Endothelial cell of umbilical vein (primary cell): ENCODE measurements at regions not wholly inside any gene's neighbourhood (a gene's known extent, or its start where the extent isn't known, plus 50 kb on each side); places are given as distances from the start of the nearest gene placed in this dataset.

Experiments
- BruUV-seq: library from RNA; stranded (reverse); fragments of 400-500 nt; replicated peaks from 2 replicates; lab custom pipeline; 2021; lab: Mats Ljungman, UMichigan
- CTCF ChIA-PET: fragments of 300-600, 350-600 bp; sonication (Branson Sonifier 250); formaldehyde crosslinking; loops from one replicate; lab custom pipeline; 2021; ENCODE audit warnings: antibody characterized with exemption, inconsistent platforms; lab: Charles Lee
- POLR2A ChIA-PET: fragments of 300-600, 350-600 bp; sonication (Branson Sonifier 250); formaldehyde crosslinking; loops from one replicate; lab custom pipeline; 2021; ENCODE audit warnings: antibody characterized with exemption, inconsistent platforms; lab: Charles Lee
- DNase-seq: peaks from one replicate; pipeline ENCODE4 v3.0.0-alpha.2; 2011; ENCODE audit warnings: low read depth, low spot score
- FAIRE-seq: peaks from 2 replicates; lab custom pipeline; 2011; peaks lifted over from hg19 to GRCh38; lab: Jason Lieb, UNC
- H2AFZ ChIP-seq: 2 replicates; pipeline ENCODE4 v1.6.0; 2012; ENCODE audit warnings: low read depth, low read length, control low read depth, inconsistent platforms
- H3K27ac ChIP-seq: 2 replicates; pipeline ENCODE4 v1.5.1; 2011; ENCODE audit warnings: low read depth, mild to moderate bottlenecking, control low read depth, low read length, moderate library complexity; ENCODE audit not compliant: insufficient read depth
- H3K27me3 ChIP-seq, 2 experiments: 2 replicates each; pipeline versions ENCODE4 v1.6.0 to v1.6.1; 2011; ENCODE audit warnings: low read length in 2 of 2, mixed read lengths in 1 of 2; ENCODE audit not compliant: control insufficient read depth in 2 of 2, insufficient read depth in 2 of 2
- H3K36me3 ChIP-seq, 2 experiments: 2 replicates in 1 of 2; 3 replicates in 1 of 2; pipeline ENCODE4 v1.5.1; 2011; ENCODE audit warnings: low read length in 2 of 2, mild to moderate bottlenecking in 1 of 2, moderate library complexity in 1 of 2; ENCODE audit not compliant: control insufficient read depth in 2 of 2, insufficient read depth in 2 of 2; ENCODE audit errors: extremely low read depth in 1 of 2
- H3K4me1 ChIP-seq: 3 replicates; pipeline ENCODE4 v1.5.1; 2011; ENCODE audit warnings: mild to moderate bottlenecking, low read length; ENCODE audit not compliant: control insufficient read depth, insufficient read depth; ENCODE audit errors: extremely low read depth
- H3K4me2 ChIP-seq: 2 replicates; pipeline ENCODE4 v1.6.1; 2011; ENCODE audit warnings: low read length, control low read depth, mixed read lengths; ENCODE audit not compliant: insufficient read depth
- H3K4me3 ChIP-seq, 3 experiments: fragments of 200-600 bp in 1 of 3; sonication (generic), shearing (Covaris generic) in 1 of 3; replicated peaks in 1 of 3; 2 replicates each; pipeline ENCODE4 v1.5.1; 2011 to 2016; ENCODE audit warnings: control low read depth in 3 of 3, low read length in 3 of 3, mild to moderate bottlenecking in 2 of 3, inconsistent platforms in 1 of 3, low read depth in 1 of 3, moderate library complexity in 1 of 3; ENCODE audit not compliant: insufficient read depth in 1 of 3
- H3K79me2 ChIP-seq: 2 replicates; pipeline ENCODE4 v1.6.0; 2012; ENCODE audit warnings: low read length, inconsistent platforms; ENCODE audit not compliant: control insufficient read depth, insufficient read depth
- H3K9ac ChIP-seq: replicated peaks from 2 replicates; pipeline ENCODE3; 2011; ENCODE audit warnings: low read length, control low read depth; ENCODE audit not compliant: insufficient read depth; ENCODE audit errors: extremely low read depth
- H3K9me1 ChIP-seq: replicated peaks from 3 replicates; pipeline ENCODE4 v1.6.0; 2011; ENCODE audit warnings: mild to moderate bottlenecking, low read length; ENCODE audit not compliant: control insufficient read depth, insufficient read depth; ENCODE audit errors: extremely low read depth
- H3K9me3 ChIP-seq: replicated peaks from 2 replicates; pipeline ENCODE4 v1.5.1; 2012; ENCODE audit warnings: low read length, inconsistent platforms; ENCODE audit not compliant: control insufficient read depth, insufficient read depth
- H4K20me1 ChIP-seq: replicated peaks from 2 replicates; pipeline ENCODE3; 2011; ENCODE audit warnings: mild to moderate bottlenecking, low read length; ENCODE audit not compliant: control insufficient read depth, insufficient read depth; ENCODE audit errors: extremely low read depth
- EZH2 ChIP-seq: IDR thresholded peaks from 2 replicates; pipeline ENCODE4 v1.6.1; 2012; ENCODE audit warnings: borderline replicate concordance, low read depth, mild to moderate bottlenecking, moderate library complexity, low read length, inconsistent platforms; ENCODE audit not compliant: severe bottlenecking
- FOS ChIP-seq: IDR thresholded peaks from 2 replicates; pipeline ENCODE4 v1.6.1; 2011; ENCODE audit warnings: mild to moderate bottlenecking, low read length, moderate library complexity, borderline replicate concordance; ENCODE audit not compliant: insufficient read depth
- GATA2 ChIP-seq: IDR thresholded peaks from 2 replicates; pipeline ENCODE4 v1.7.0; 2011; ENCODE audit warnings: low read depth, mild to moderate bottlenecking, moderate library complexity, mixed read lengths, low read length; ENCODE audit not compliant: insufficient read length, insufficient read depth
- JUN ChIP-seq: IDR thresholded peaks from 2 replicates; pipeline ENCODE4 v1.6.1; 2011; ENCODE audit warnings: borderline replicate concordance, low read depth; ENCODE audit not compliant: insufficient read length, insufficient read depth
- MYC ChIP-seq: IDR thresholded peaks from one replicate; pipeline ENCODE4 v1.6.1; 2011; ENCODE audit warnings: mild to moderate bottlenecking, low read depth, low read length
- POLR2A ChIP-seq: IDR thresholded peaks from 2 replicates; pipeline ENCODE4 v1.6.1; 2012; ENCODE audit warnings: low read depth, mild to moderate bottlenecking, control low read depth, low read length
- POLR2AphosphoS5 ChIP-seq: IDR thresholded peaks from 2 replicates; pipeline ENCODE4 v1.6.1; 2012; ENCODE audit warnings: low read depth, mild to moderate bottlenecking, control low read depth, low read length, moderate library complexity; ENCODE audit not compliant: insufficient read depth
- dilution Hi-C: fragments of 300-500 bp; cut with MboI; formaldehyde crosslinking; loops from one replicate; pipeline ENCODE4 v1.15.0; 2019; ENCODE audit warnings: low sequenced_read_pairs; ENCODE audit not compliant: extremely low pct_ligation_motif_present
- intact Hi-C: fragments of 100-400 bp; cut with micrococcal nuclease; formaldehyde crosslinking; loops from one replicate; pipeline ENCODE4 v1.10.0; 2022
- TF ChIP-seq, protein P1 (sequence below): IDR thresholded peaks from 2 replicates; pipeline ENCODE4 v1.6.1; 2011; ENCODE audit not compliant: insufficient read depth, insufficient read length
- TF ChIP-seq, protein P2 (sequence below), 2 donors: IDR thresholded peaks; 1 replicate in 1 of 2; 2 replicates in 1 of 2; pipeline ENCODE4 v1.5.1; 2011; ENCODE audit warnings: low read length in 2 of 2, mild to moderate bottlenecking in 2 of 2, moderate library complexity in 2 of 2, control low read depth in 1 of 2, inconsistent platforms in 1 of 2, low read depth in 1 of 2; ENCODE audit not compliant: insufficient read depth in 1 of 2; ENCODE audit errors: extremely low read depth in 1 of 2

- Histone ChIP-seq H3K9ac (no peak overlapping the region), H3K27ac (no peak overlapping the region), H3K9me1 (no peaks in the 10 kb centered on the region), H3K4me1 (peaks cover 13% of the 10 kb centered on the region), H3K9me3 (no peaks in the 10 kb centered on the region), H3K4me3 (no peak overlapping the region), H3K4me2 (no peak overlapping the region), H4K20me1 (no peaks in the 10 kb centered on the region), H3K79me2 (no peaks in the 10 kb centered on the region), H3K27me3 (peaks cover 2 to 4% of the 10 kb centered on the region in 2 experiments), H2AFZ (no peak overlapping the region), H3K36me3 (no peaks in the 10 kb centered on the region)
- dilution Hi-C loops (no loop called here), intact Hi-C loops (loop anchor here (5.0 to 10.0 kb wide), 3 partner anchors 514 to 1904 kb away; no protein-coding TSS in a partner anchor)
- CTCF ChIA-PET = interaction anchor here (0.8 to 3.7 kb wide), 12 partner anchors 9 to 1925 kb away, joined by 3 to 43 read pairs (median 6); no protein-coding TSS in a partner anchor
- FAIRE-seq (no peak), DNase-seq (no peak)
- POLR2A ChIA-PET = no interaction called here
- no peak for TF ChIP-seq MYC
- no peak for TF ChIP-seq EZH2
- TF ChIP-seq, protein P1, sequence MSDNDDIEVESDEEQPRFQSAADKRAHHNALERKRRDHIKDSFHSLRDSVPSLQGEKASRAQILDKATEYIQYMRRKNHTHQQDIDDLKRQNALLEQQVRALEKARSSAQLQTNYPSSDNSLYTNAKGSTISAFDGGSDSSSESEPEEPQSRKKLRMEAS = no peak
- TF ChIP-seq FOS = no peak
- TF ChIP-seq POLR2A = no peak
- TF ChIP-seq, protein P2, sequence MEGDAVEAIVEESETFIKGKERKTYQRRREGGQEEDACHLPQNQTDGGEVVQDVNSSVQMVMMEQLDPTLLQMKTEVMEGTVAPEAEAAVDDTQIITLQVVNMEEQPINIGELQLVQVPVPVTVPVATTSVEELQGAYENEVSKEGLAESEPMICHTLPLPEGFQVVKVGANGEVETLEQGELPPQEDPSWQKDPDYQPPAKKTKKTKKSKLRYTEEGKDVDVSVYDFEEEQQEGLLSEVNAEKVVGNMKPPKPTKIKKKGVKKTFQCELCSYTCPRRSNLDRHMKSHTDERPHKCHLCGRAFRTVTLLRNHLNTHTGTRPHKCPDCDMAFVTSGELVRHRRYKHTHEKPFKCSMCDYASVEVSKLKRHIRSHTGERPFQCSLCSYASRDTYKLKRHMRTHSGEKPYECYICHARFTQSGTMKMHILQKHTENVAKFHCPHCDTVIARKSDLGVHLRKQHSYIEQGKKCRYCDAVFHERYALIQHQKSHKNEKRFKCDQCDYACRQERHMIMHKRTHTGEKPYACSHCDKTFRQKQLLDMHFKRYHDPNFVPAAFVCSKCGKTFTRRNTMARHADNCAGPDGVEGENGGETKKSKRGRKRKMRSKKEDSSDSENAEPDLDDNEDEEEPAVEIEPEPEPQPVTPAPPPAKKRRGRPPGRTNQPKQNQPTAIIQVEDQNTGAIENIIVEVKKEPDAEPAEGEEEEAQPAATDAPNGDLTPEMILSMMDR (IDR thresholded peaks at IDR 0.05; ENCODE audit: extremely low read depth in 1 of 2, insufficient read depth in 1 of 2, low read depth in 1 of 2, low read length in 2 of 2) = no peak
- TF ChIP-seq GATA2 = no peak
- TF ChIP-seq POLR2AphosphoS5 = no peak
- TF ChIP-seq JUN = no peak
- BruUV-seq = no TSS peak
These were observed 86.5 kb downstream of the ICOS start for GRCh38 chr2:204023088-204023487.
